ENCODE measurements at regions not wholly inside any gene's neighbourhood (a gene's known extent, or its start where the extent isn't known, plus 50 kb on each side); places are given as distances from the start of the nearest gene placed in this dataset.
A peak's percentile ranks its signal among the peaks of the same experiment; 100 is the strongest.

GRCh38 chr3:10555263-10555662, 49.9 kb upstream of the ATP2B2 start:
- no peak for DNase-seq (ENCODE audit: low read depth in 2 of 2)
- no peak overlapping the region for H3K4me3 ChIP-seq (replicated peaks in 1 of 2; ENCODE audit: low read depth in 2 of 2, low read length in 2 of 2)
- TF ChIP-seq CTCF (IDR thresholded peaks at IDR 0.05; ENCODE audit: low read depth, low read length), result no peak

DNA sequence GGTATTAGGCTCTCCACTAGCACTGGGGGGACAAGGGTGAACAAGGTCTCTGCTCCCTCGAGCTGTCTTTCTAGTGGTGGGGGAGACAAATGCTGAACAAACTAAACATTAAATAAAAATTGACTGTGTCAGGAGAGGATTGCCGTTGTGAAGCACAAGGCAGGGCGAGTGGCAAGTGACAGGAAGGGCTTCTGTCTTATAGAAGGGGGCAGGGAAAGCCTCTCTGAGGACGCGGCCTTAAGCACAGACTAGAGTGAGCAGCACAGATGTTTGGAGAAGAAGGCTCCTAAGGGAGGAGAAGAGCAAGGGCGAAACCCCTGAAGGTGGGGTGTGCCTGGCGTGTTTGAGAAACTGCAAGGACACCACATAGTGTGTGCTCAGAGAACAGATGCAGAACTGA, 50.9 kb upstream of the ATP2B2 start:
- DNase-seq (ENCODE audit: low read depth in 2 of 2), result no peak
- TF ChIP-seq CTCF (IDR thresholded peaks at IDR 0.05; ENCODE audit: low read depth, low read length), result no peak

GRCh38 chr3:10557250-10557649, 51.9 kb upstream of the ATP2B2 start:
- DNase-seq (ENCODE audit: low read depth in 2 of 2), result no peak
- H3K4me3 ChIP-seq (replicated peaks in 1 of 2; ENCODE audit: low read depth in 2 of 2, low read length in 2 of 2), result no peak overlapping the region
- no peak for TF ChIP-seq CTCF (IDR thresholded peaks at IDR 0.05; ENCODE audit: low read depth, low read length)

More for the DNA sequence above, 50.9 kb upstream of the ATP2B2 start:
- no peak overlapping the region for H3K4me3 ChIP-seq (replicated peaks in 1 of 2; ENCODE audit: low read depth in 2 of 2, low read length in 2 of 2)

DNA sequence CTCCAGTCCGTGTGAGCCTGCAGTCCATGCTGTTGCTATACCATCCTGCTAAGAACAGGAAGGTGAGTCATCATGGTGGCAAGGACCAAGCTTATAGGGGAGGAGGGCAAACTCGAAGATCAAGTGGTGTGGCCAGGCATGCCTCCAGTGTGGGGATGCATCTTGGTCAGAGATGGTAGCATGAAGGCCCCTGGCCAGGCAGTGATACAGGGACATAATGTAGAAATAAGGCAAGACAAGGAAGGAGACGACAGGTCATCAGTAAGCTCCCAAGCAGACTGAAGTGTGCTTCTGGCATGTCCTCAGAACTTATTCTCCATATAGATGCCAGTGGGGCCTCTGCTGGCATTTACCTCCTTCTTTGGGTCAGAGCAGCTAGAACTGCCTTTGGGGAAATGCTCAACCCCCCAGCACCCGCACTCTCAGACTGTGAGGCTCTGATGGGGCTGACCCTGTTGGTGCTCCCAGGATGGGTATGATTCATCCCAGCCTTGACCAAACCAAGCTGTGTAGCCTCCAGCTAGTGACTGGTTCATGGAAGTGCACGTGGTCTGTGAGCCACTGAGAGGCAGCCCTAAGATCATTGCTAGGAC, 52.5 kb upstream of the ATP2B2 start:
- DNase-seq (ENCODE audit: low read depth in 2 of 2), result peak; percentile 3 to 31
- no peak for TF ChIP-seq CTCF (IDR thresholded peaks at IDR 0.05; ENCODE audit: low read depth, low read length)
- no peak overlapping the region for H3K4me3 ChIP-seq (replicated peaks in 1 of 2; ENCODE audit: low read depth in 2 of 2, low read length in 2 of 2)

DNA sequence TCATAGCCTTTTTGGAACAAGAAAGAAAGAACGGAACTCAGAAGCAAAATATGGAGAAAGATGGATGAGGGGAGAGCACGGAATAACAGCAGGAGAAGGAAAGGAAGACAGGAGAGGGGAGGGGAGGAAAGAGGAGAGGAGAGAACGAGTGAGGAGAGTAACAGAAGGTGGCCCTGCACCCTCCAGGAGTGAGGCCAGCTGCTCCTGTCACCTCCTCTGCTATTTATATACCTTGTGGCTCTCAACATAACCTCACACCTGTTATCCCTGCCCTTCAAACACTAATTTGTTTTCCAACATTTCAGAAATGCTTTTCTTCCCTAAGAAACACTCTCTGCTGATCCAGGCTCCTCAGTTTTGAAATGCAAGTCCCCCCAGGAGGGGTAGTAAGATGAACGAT, 53.4 kb upstream of the ATP2B2 start:
- no peak overlapping the region for H3K4me3 ChIP-seq (replicated peaks in 1 of 2; ENCODE audit: low read depth in 2 of 2, low read length in 2 of 2)
- DNase-seq (ENCODE audit: low read depth in 2 of 2), result no peak
- no peak for TF ChIP-seq CTCF (IDR thresholded peaks at IDR 0.05; ENCODE audit: low read depth, low read length)

- TF ChIP-seq CTCF (IDR thresholded peaks at IDR 0.05; ENCODE audit: low read depth, low read length), result no peak
- DNase-seq (ENCODE audit: low read depth in 2 of 2), result no peak
- no peak overlapping the region for H3K4me3 ChIP-seq (replicated peaks in 1 of 2; ENCODE audit: low read depth in 2 of 2, low read length in 2 of 2)
Measured at GRCh38 chr3:10560060-10560861, 54.9 kb upstream of the ATP2B2 start.

Measured in cardiac fibroblast (primary cell).